Superior temporal gyrus (tissue), 1 donor: ENCODE measurements at regions not wholly inside any gene's neighbourhood (a gene's known extent, or its start where the extent isn't known, plus 50 kb on each side); places are given as distances from the start of the nearest gene placed in this dataset.
A peak's percentile ranks its signal among the peaks of the same experiment; 100 is the strongest.

ENCODE experiments used
- DNase-seq: peaks from one replicate; pipeline ENCODE4 v3.0.0-alpha.2; 2016; ENCODE audit errors: extremely low spot score

- DNase-seq = no peak
Measured at GRCh38 chr3:140816372-140817195, 125.1 kb upstream of the SLC25A36 start.

GRCh38 chr3:140821493-140821892, 120.1 kb upstream of the SLC25A36 start:
- no peak for DNase-seq

GRCh38 chr3:140822401-140823047, 119.1 kb upstream of the SLC25A36 start:
- no peak for DNase-seq

GRCh38 chr3:140823106-140823505, 118.5 kb upstream of the SLC25A36 start:
- no peak for DNase-seq

GRCh38 chr3:140827894-140828293, 113.7 kb upstream of the SLC25A36 start:
- no peak for DNase-seq

GRCh38 chr3:140828585-140828984, 113.1 kb upstream of the SLC25A36 start:
- DNase-seq = no peak

GRCh38 chr3:140829796-140830195, 111.8 kb upstream of the SLC25A36 start:
- DNase-seq = no peak

GRCh38 chr3:140830391-140830790, 111.2 kb upstream of the SLC25A36 start:
- no peak for DNase-seq

- no peak for DNase-seq
Measured at GRCh38 chr3:140832883-140833282, 108.8 kb upstream of the SLC25A36 start.

GRCh38 chr3:140834266-140835037, 107.2 kb upstream of the SLC25A36 start:
- DNase-seq = no peak

- no peak for DNase-seq
Measured at GRCh38 chr3:140842984-140843649, 98.5 kb upstream of the SLC25A36 start.

- no peak for DNase-seq
Measured at GRCh38 chr3:140843656-140844055, 98.0 kb upstream of the SLC25A36 start.

- no peak for DNase-seq
Measured at GRCh38 chr3:140844072-140844471, 97.6 kb upstream of the SLC25A36 start.

GRCh38 chr3:140845882-140846281, 95.8 kb upstream of the SLC25A36 start:
- DNase-seq = no peak

- DNase-seq = peak; percentile 29
Measured at GRCh38 chr3:140848666-140849065, 93.0 kb upstream of the SLC25A36 start.

- DNase-seq = no peak
Measured at GRCh38 chr3:140850210-140850955, 91.3 kb upstream of the SLC25A36 start.

GRCh38 chr3:140854961-140855360, 86.7 kb upstream of the SLC25A36 start:
- no peak for DNase-seq

- no peak for DNase-seq
Measured at GRCh38 chr3:140856905-140857304, 84.7 kb upstream of the SLC25A36 start.

- no peak for DNase-seq
Measured at GRCh38 chr3:140857993-140858392, 83.6 kb upstream of the SLC25A36 start.

GRCh38 chr3:140859592-140860336, 81.9 kb upstream of the SLC25A36 start:
- no peak for DNase-seq
